Liver (tissue), 3 donors: ENCODE measurements at regions not wholly inside any gene's neighbourhood (a gene's known extent, or its start where the extent isn't known, plus 50 kb on each side); places are given as distances from the start of the nearest gene placed in this dataset.

Experiments used
- EGR1 ChIP-seq, 2 donors: IDR thresholded peaks; 2 replicates each; pipeline ENCODE4 v1.6.1; 2016 to 2018; ENCODE audit warnings: antibody characterized with exemption in 2 of 2, low read depth in 2 of 2
- GABPA ChIP-seq, 2 donors: IDR thresholded peaks in 1 of 2; conservative IDR thresholded peaks in 1 of 2; 2 replicates each; pipeline ENCODE4 v1.6.1; 2016; ENCODE audit warnings: antibody characterized with exemption in 2 of 2, mild to moderate bottlenecking in 1 of 2, moderate library complexity in 1 of 2
- HNF4A ChIP-seq, 2 donors: conservative IDR thresholded peaks; 2 replicates each; pipeline ENCODE4 v1.6.1; 2016; ENCODE audit warnings: antibody characterized with exemption in 2 of 2, mild to moderate bottlenecking in 2 of 2
- JUND ChIP-seq, 2 donors: IDR thresholded peaks; 2 replicates each; pipeline ENCODE4 v1.6.1; 2016; ENCODE audit warnings: antibody characterized with exemption in 2 of 2
- RAD21 ChIP-seq, 2 donors: IDR thresholded peaks; 2 replicates each; pipeline ENCODE4 v1.6.1; 2016; ENCODE audit warnings: antibody characterized with exemption in 2 of 2, mild to moderate bottlenecking in 2 of 2
- RXRA ChIP-seq, 2 donors: IDR thresholded peaks; 2 replicates each; pipeline ENCODE4 v1.6.1; 2017 to 2018; ENCODE audit warnings: antibody characterized with exemption in 2 of 2, mild to moderate bottlenecking in 1 of 2
- TAF1 ChIP-seq: conservative IDR thresholded peaks from 2 replicates; pipeline ENCODE4 v1.6.1; 2016; ENCODE audit warnings: antibody characterized with exemption, mild to moderate bottlenecking
- YY1 ChIP-seq: IDR thresholded peaks from 2 replicates; pipeline ENCODE4 v1.6.1; 2016; ENCODE audit warnings: antibody characterized with exemption, mild to moderate bottlenecking
- TF ChIP-seq, protein P1 (sequence below): fragments of 150-350 bp; IDR thresholded peaks from 2 replicates; pipeline ENCODE4 v1.5.1; 2017; ENCODE audit warnings: improper control_type of control experiment, low read depth, low read length; ENCODE audit not compliant: missing input control
- TF ChIP-seq, protein P2 (sequence below): IDR thresholded peaks from 2 replicates; pipeline ENCODE4 v1.6.1; 2016; ENCODE audit warnings: antibody characterized with exemption
- TF ChIP-seq, protein P3 (sequence below): IDR thresholded peaks from 2 replicates; pipeline ENCODE4 v1.6.1; 2016; ENCODE audit warnings: antibody characterized with exemption
- TF ChIP-seq, protein P4 (sequence below): IDR thresholded peaks from 2 replicates; pipeline ENCODE4 v1.6.1; 2016; ENCODE audit warnings: antibody characterized with exemption
- donor health status: healthy.
- donor health status: healthy.

DNA sequence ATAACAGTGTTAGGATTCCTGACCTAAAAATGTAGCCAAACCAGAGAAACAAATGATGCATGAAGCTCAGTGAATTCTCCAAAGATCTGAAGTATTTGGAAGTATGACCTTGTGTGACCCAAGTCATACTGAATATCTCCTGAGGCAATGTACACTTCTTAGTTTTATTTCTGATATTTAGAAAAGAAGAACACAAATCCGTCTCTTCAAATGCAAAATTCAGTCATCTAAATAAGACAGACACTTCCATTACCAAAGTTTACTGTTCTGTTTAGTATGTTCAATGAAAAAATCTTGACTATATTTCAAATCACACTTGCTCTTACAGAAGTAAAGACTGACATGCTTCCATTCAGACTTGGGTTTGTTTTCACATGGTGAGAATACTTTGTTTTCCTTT lies 495.7 kb downstream of the RIT2 start:
- TF ChIP-seq, protein P1, sequence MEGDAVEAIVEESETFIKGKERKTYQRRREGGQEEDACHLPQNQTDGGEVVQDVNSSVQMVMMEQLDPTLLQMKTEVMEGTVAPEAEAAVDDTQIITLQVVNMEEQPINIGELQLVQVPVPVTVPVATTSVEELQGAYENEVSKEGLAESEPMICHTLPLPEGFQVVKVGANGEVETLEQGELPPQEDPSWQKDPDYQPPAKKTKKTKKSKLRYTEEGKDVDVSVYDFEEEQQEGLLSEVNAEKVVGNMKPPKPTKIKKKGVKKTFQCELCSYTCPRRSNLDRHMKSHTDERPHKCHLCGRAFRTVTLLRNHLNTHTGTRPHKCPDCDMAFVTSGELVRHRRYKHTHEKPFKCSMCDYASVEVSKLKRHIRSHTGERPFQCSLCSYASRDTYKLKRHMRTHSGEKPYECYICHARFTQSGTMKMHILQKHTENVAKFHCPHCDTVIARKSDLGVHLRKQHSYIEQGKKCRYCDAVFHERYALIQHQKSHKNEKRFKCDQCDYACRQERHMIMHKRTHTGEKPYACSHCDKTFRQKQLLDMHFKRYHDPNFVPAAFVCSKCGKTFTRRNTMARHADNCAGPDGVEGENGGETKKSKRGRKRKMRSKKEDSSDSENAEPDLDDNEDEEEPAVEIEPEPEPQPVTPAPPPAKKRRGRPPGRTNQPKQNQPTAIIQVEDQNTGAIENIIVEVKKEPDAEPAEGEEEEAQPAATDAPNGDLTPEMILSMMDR: no peak
- TF ChIP-seq JUND (IDR thresholded peaks at IDR 0.05): no peak
- no peak for TF ChIP-seq HNF4A (conservative IDR thresholded peaks at IDR 0.05)
- no peak for TF ChIP-seq TAF1
- TF ChIP-seq, protein P2, sequence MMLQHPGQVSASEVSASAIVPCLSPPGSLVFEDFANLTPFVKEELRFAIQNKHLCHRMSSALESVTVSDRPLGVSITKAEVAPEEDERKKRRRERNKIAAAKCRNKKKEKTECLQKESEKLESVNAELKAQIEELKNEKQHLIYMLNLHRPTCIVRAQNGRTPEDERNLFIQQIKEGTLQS: no peak
- TF ChIP-seq YY1: no peak
- no peak for TF ChIP-seq GABPA (IDR thresholded peaks at IDR 0.05 in 1 of 2, conservative IDR thresholded peaks at IDR 0.05 in 1 of 2)
- TF ChIP-seq, protein P3, sequence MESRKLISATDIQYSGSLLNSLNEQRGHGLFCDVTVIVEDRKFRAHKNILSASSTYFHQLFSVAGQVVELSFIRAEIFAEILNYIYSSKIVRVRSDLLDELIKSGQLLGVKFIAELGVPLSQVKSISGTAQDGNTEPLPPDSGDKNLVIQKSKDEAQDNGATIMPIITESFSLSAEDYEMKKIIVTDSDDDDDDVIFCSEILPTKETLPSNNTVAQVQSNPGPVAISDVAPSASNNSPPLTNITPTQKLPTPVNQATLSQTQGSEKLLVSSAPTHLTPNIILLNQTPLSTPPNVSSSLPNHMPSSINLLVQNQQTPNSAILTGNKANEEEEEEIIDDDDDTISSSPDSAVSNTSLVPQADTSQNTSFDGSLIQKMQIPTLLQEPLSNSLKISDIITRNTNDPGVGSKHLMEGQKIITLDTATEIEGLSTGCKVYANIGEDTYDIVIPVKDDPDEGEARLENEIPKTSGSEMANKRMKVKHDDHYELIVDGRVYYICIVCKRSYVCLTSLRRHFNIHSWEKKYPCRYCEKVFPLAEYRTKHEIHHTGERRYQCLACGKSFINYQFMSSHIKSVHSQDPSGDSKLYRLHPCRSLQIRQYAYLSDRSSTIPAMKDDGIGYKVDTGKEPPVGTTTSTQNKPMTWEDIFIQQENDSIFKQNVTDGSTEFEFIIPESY: no peak
- TF ChIP-seq RXRA (IDR thresholded peaks at IDR 0.05): no peak
- TF ChIP-seq, protein P4, sequence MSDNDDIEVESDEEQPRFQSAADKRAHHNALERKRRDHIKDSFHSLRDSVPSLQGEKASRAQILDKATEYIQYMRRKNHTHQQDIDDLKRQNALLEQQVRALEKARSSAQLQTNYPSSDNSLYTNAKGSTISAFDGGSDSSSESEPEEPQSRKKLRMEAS: no peak
- TF ChIP-seq EGR1 (IDR thresholded peaks at IDR 0.05; ENCODE audit: low read depth in 2 of 2): no peak
- TF ChIP-seq RAD21 (IDR thresholded peaks at IDR 0.05): no peak
